Transverse colon (tissue), 4 donors: ENCODE measurements at regions not wholly inside any gene's neighbourhood (a gene's known extent, or its start where the extent isn't known, plus 50 kb on each side); places are given as distances from the start of the nearest gene placed in this dataset.
A peak's percentile ranks its signal among the peaks of the same experiment; 100 is the strongest.

Experiments
- DNase-seq: peaks from one replicate; pipeline ENCODE4 v3.0.0-alpha.2; 2019
- H3K27ac ChIP-seq, 4 donors: fragments of 200-600 bp; sonication (generic); 2 replicates each; pipeline ENCODE4 v1.5.1; 2016 to 2018; ENCODE audit warnings: inconsistent platforms in 4 of 4
- H3K27me3 ChIP-seq: fragments of 200-600 bp; sonication (generic); 2 replicates; pipeline ENCODE4 v1.5.1; 2017; ENCODE audit warnings: inconsistent platforms
- H3K36me3 ChIP-seq, 4 donors: fragments of 200-600 bp; sonication (generic); 2 replicates each; pipeline ENCODE4 v1.5.1; 2017 to 2019; ENCODE audit warnings: inconsistent platforms in 4 of 4
- H3K4me1 ChIP-seq, 4 donors: fragments of 200-600 bp; sonication (generic); 2 replicates each; pipeline ENCODE4 v1.5.1; 2017 to 2020; ENCODE audit warnings: inconsistent platforms in 4 of 4
- H3K4me3 ChIP-seq, 4 donors: fragments of 200-600 bp; sonication (generic); 1 replicate in 1 of 4; 2 replicates in 3 of 4; pipeline versions ENCODE4 v1.5.1 to v1.6.1; 2017 to 2019; ENCODE audit warnings: inconsistent platforms in 4 of 4
- H3K9me3 ChIP-seq, 2 donors: fragments of 200-600 bp; sonication (generic); 2 replicates each; pipeline ENCODE4 v1.5.1; 2017 to 2019; ENCODE audit warnings: inconsistent platforms in 2 of 2
- EP300 ChIP-seq: sonication (generic); formaldehyde crosslinking; IDR thresholded peaks from one replicate; pipeline ENCODE4 v1.6.1; 2017; ENCODE audit warnings: antibody characterized with exemption, low read depth
- POLR2A ChIP-seq: fragments of 450-650 bp; IDR thresholded peaks from one replicate; pipeline ENCODE4 v1.6.1; 2016; ENCODE audit warnings: antibody characterized with exemption, mild to moderate bottlenecking, moderate library complexity
- POLR2AphosphoS5 ChIP-seq, 3 donors: sonication (generic); formaldehyde crosslinking; IDR thresholded peaks; one replicate each; pipeline ENCODE4 v1.6.1; 2016; ENCODE audit warnings: antibody characterized with exemption in 3 of 3
- WGBS, 2 donors: methylation state at CpG; one replicate each; pipeline ENCODE4 v1.1.5; 2018; ENCODE audit warnings: low coverage in 1 of 2; 5-methylcytosine and 5-hydroxymethylcytosine counted together
- in situ Hi-C, 4 donors: fragments of 200-750 bp; cut with MboI; loops; one replicate each; pipeline versions ENCODE4 v1.15.0 to v1.15.1; 2017; ENCODE audit warnings: low sequenced_read_pairs in 3 of 4, low pct_ligation_motif_present in 1 of 4, low pct_unique_long_range_greater_than_20kb in 1 of 4
- intact Hi-C: fragments of 100-400 bp; cut with DNase I; formaldehyde crosslinking; loops from one replicate; pipeline ENCODE4 v1.15.1; 2023; ENCODE audit warnings: low total_unique reads
- TF ChIP-seq, protein P1 (sequence below), 5 experiments: fragments of 200-600 bp in 3 of 5; fragments of 450-650 bp in 2 of 5; sonication (generic) in 3 of 5; IDR thresholded peaks; 1 replicate in 2 of 5; 2 replicates in 3 of 5; pipeline ENCODE4 v1.5.1; 2016 to 2017; ENCODE audit warnings: antibody characterized with exemption in 5 of 5, inconsistent platforms in 3 of 5, mild to moderate bottlenecking in 2 of 5, moderate library complexity in 1 of 5

DNA sequence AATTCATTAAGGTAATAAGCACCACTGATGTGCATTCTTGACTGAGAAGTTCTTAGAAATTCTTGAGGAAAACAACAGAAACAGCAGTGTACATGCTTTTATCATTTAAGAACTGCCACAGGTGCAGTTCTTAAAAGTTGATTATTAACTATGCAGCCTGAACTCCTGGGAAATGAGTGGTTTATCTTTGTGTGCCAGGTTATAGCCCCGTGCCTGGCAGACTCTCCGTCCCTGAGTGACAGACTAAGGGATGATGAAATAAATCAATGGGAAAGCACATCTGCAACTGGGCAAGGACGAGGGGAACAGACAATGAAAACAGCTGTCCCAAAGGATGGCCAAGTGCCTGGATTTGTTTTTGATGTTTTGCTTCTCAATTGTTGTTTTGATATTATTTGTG lies 84.4 kb upstream of the SPATA13 start:
- Histone ChIP-seq H3K27me3 (no peaks in the 10 kb centered on the region), H3K4me3 (peak overlapping the region in 2 of 4 donors; percentile 10 to 14), H3K9me3 (no peaks in the 10 kb centered on the region), H3K36me3 (no peaks in the 10 kb centered on the region), H3K4me1 (peaks cover 11 to 24% (median 15%) of the 10 kb centered on the region in 4 donors), H3K27ac (peak overlapping the region; percentile 46 to 59 (median 50))
- in situ Hi-C loops, result no loop called here
- intact Hi-C loops, result no loop called here
- WGBS, 2 donors, result 34 to 41% methylated on average over 2 to 3 of the region's 3 CpGs
- TF ChIP-seq POLR2A (no peak), POLR2AphosphoS5 (IDR thresholded peaks at IDR 0.05) (no peak), EP300 (no peak)
- TF ChIP-seq, protein P1, sequence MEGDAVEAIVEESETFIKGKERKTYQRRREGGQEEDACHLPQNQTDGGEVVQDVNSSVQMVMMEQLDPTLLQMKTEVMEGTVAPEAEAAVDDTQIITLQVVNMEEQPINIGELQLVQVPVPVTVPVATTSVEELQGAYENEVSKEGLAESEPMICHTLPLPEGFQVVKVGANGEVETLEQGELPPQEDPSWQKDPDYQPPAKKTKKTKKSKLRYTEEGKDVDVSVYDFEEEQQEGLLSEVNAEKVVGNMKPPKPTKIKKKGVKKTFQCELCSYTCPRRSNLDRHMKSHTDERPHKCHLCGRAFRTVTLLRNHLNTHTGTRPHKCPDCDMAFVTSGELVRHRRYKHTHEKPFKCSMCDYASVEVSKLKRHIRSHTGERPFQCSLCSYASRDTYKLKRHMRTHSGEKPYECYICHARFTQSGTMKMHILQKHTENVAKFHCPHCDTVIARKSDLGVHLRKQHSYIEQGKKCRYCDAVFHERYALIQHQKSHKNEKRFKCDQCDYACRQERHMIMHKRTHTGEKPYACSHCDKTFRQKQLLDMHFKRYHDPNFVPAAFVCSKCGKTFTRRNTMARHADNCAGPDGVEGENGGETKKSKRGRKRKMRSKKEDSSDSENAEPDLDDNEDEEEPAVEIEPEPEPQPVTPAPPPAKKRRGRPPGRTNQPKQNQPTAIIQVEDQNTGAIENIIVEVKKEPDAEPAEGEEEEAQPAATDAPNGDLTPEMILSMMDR (IDR thresholded peaks at IDR 0.05), result no peak
- DNase-seq, result peak; percentile 49

DNA sequence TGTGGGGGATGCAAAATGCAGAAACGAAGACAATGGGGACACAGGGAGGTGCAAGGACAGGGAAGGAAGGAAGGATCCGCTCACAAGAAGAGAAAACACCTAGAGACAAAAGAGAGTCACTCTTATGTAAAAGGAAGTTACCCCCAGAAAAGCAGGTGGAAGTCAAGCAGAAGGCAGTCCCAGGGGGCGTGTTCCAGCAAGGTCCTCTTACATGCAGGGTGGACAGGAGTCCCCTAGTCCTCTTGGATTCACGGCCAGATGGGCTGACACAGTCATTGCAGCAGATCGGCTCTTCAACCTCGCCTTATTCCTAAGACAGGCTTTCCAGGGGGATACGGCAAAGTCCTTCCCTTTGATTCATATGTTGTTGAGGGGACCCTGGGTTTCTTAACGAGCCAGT lies 83.9 kb upstream of the SPATA13 start:
- DNase-seq, result no peak
- peak overlapping the region in 1 of 4 donors; percentile 59 for H3K27ac ChIP-seq
- intact Hi-C loops, result no loop called here

DNA sequence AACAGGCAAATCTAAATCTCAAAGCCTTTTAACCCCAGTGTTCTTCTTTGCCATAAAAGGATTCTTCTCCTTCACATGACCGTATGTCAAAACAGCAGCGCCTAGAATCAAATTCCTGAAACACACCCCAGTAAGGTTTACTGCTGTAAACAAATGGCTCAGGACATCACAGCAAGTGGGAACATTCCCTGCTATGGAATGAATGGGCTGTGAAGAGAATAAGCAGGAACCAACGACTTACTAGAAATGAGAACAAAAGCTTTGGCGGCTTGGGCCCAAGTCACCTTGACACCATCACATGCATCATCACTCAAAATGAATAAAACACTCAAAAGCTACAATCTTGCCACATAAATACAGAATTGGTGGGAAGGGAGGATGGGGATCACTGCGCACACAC lies 80.4 kb upstream of the SPATA13 start:
- TF ChIP-seq POLR2A (no peak), POLR2AphosphoS5 (IDR thresholded peaks at IDR 0.05) (peak in 1 of 3 donors; percentile 19), EP300 (peak; percentile 26)
- TF ChIP-seq, protein P1 (IDR thresholded peaks at IDR 0.05), result no peak
- Histone ChIP-seq H3K27ac (no peak overlapping the region), H3K27me3 (no peaks in the 10 kb centered on the region), H3K36me3 (no peaks in the 10 kb centered on the region), H3K9me3 (no peaks in the 10 kb centered on the region), H3K4me1 (peaks cover 1 to 15% (median 9%) of the 10 kb centered on the region in 4 donors), H3K4me3 (no peak overlapping the region)
- in situ Hi-C loops, result no loop called here
- intact Hi-C loops, result no loop called here
- no peak for DNase-seq
- 72 to 78% methylated on average over 2 to 5 of the region's 5 CpGs for WGBS, 2 donors

More for the DNA sequence above, 83.9 kb upstream of the SPATA13 start:
- TF ChIP-seq, protein P1 (IDR thresholded peaks at IDR 0.05), result no peak
- TF ChIP-seq POLR2A, result no peak
- no peak for TF ChIP-seq POLR2AphosphoS5 (IDR thresholded peaks at IDR 0.05)
- TF ChIP-seq EP300, result no peak
- Histone ChIP-seq H3K27me3 (no peaks in the 10 kb centered on the region), H3K36me3 (no peaks in the 10 kb centered on the region), H3K4me1 (peaks cover 10 to 24% (median 14%) of the 10 kb centered on the region in 4 donors), H3K9me3 (no peaks in the 10 kb centered on the region), H3K4me3 (peak overlapping the region in 2 of 4 donors; percentile 10 to 14)
- 59 to 66% methylated on average over 7 to 8 of the region's 8 CpGs for WGBS, 2 donors
- in situ Hi-C loops, result no loop called here

DNA sequence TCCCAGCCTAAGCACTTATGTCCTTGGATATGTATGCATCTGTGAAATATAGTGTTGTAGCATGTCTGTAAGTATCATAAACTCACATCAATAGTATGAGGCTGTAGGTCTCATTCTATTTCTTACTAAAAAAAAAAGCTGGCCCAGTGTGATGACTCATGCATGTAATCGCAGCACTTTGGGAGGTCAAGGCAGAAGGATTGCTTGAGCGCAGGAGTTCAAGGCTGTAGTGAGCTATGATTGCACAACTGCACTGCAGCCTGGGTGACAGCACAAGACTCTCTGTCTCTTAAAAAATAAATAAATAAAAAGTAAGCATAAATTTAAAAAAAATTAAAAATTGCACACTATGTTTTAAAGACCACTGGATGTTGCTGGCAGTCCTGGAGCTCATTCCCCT lies 79.1 kb upstream of the SPATA13 start:
- no peaks in the 10 kb centered on the region for H3K36me3 ChIP-seq
- intact Hi-C loops, result no loop called here
- 86 to 94% methylated on average over 2 of the region's 2 CpGs for WGBS, 2 donors
- H3K27ac ChIP-seq, result no peak overlapping the region
- in situ Hi-C loops, result no loop called here
- no peak for DNase-seq
- TF ChIP-seq EP300 (no peak), POLR2AphosphoS5 (IDR thresholded peaks at IDR 0.05) (no peak), POLR2A (no peak)
- TF ChIP-seq, protein P1 (IDR thresholded peaks at IDR 0.05), result no peak
- H3K4me1 ChIP-seq, result peaks cover 0 to 10% (median 1%) of the 10 kb centered on the region in 4 donors
- no peaks in the 10 kb centered on the region for H3K27me3 ChIP-seq
- H3K9me3 ChIP-seq, result no peaks in the 10 kb centered on the region
- no peak overlapping the region for H3K4me3 ChIP-seq
